ENCODE measurements at regions not wholly inside any gene's neighbourhood (a gene's known extent, or its start where the extent isn't known, plus 50 kb on each side); places are given as distances from the start of the nearest gene placed in this dataset.
"Not testable (repeated sequence)": the region's sequence is repeated elsewhere in the genome, so short reads cannot be mapped to it uniquely, and the experiment has no call there.

DNA sequence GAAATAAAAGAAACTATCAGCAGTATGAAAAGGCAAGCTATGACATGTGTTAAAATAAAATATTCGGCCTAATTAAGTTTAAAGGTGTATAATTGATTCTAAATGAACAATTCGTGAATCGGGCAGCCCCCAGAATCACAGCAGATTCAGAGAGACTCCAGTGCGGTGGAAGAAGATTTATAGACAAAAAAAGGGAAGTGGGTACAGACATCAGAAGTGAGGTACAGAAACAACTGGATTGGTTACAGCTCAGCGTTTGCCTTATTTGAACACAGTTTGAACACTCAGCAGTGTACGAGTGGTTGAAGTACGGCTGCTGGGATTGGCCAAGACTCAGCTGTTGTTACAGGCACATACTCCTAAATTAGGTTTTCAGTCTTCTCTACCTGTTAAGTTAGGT lies 113.1 kb downstream of the POU4F1 start:
- not testable (repeated sequence) for TF ChIP-seq EZH2 (IDR thresholded peaks at IDR 0.05; ENCODE audit: low read depth, unreplicated experiment); POLR2AphosphoS5 (IDR thresholded peaks at IDR 0.05; ENCODE audit: low read depth); CREB1 (CRISPR knock-in tag; IDR thresholded peaks at IDR 0.05; ENCODE audit: low read depth); ETS1 (IDR thresholded peaks at IDR 0.05); JUNB (IDR thresholded peaks at IDR 0.05; ENCODE audit: unreplicated experiment); ZNF331 (CRISPR knock-in tag; IDR thresholded peaks at IDR 0.05; ENCODE audit: low read depth); STAT1 (IDR thresholded peaks at IDR 0.05; ENCODE audit: unreplicated experiment)
- TF ChIP-seq, protein P1, sequence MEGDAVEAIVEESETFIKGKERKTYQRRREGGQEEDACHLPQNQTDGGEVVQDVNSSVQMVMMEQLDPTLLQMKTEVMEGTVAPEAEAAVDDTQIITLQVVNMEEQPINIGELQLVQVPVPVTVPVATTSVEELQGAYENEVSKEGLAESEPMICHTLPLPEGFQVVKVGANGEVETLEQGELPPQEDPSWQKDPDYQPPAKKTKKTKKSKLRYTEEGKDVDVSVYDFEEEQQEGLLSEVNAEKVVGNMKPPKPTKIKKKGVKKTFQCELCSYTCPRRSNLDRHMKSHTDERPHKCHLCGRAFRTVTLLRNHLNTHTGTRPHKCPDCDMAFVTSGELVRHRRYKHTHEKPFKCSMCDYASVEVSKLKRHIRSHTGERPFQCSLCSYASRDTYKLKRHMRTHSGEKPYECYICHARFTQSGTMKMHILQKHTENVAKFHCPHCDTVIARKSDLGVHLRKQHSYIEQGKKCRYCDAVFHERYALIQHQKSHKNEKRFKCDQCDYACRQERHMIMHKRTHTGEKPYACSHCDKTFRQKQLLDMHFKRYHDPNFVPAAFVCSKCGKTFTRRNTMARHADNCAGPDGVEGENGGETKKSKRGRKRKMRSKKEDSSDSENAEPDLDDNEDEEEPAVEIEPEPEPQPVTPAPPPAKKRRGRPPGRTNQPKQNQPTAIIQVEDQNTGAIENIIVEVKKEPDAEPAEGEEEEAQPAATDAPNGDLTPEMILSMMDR (conservative IDR thresholded peaks at IDR 0.05; ENCODE audit: low read depth in 2 of 2): not testable (repeated sequence)
- TF ChIP-seq, protein P2, sequence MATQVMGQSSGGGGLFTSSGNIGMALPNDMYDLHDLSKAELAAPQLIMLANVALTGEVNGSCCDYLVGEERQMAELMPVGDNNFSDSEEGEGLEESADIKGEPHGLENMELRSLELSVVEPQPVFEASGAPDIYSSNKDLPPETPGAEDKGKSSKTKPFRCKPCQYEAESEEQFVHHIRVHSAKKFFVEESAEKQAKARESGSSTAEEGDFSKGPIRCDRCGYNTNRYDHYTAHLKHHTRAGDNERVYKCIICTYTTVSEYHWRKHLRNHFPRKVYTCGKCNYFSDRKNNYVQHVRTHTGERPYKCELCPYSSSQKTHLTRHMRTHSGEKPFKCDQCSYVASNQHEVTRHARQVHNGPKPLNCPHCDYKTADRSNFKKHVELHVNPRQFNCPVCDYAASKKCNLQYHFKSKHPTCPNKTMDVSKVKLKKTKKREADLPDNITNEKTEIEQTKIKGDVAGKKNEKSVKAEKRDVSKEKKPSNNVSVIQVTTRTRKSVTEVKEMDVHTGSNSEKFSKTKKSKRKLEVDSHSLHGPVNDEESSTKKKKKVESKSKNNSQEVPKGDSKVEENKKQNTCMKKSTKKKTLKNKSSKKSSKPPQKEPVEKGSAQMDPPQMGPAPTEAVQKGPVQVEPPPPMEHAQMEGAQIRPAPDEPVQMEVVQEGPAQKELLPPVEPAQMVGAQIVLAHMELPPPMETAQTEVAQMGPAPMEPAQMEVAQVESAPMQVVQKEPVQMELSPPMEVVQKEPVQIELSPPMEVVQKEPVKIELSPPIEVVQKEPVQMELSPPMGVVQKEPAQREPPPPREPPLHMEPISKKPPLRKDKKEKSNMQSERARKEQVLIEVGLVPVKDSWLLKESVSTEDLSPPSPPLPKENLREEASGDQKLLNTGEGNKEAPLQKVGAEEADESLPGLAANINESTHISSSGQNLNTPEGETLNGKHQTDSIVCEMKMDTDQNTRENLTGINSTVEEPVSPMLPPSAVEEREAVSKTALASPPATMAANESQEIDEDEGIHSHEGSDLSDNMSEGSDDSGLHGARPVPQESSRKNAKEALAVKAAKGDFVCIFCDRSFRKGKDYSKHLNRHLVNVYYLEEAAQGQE (IDR thresholded peaks at IDR 0.05; ENCODE audit: unreplicated experiment): not testable (repeated sequence)
- TF ChIP-seq, protein P3, sequence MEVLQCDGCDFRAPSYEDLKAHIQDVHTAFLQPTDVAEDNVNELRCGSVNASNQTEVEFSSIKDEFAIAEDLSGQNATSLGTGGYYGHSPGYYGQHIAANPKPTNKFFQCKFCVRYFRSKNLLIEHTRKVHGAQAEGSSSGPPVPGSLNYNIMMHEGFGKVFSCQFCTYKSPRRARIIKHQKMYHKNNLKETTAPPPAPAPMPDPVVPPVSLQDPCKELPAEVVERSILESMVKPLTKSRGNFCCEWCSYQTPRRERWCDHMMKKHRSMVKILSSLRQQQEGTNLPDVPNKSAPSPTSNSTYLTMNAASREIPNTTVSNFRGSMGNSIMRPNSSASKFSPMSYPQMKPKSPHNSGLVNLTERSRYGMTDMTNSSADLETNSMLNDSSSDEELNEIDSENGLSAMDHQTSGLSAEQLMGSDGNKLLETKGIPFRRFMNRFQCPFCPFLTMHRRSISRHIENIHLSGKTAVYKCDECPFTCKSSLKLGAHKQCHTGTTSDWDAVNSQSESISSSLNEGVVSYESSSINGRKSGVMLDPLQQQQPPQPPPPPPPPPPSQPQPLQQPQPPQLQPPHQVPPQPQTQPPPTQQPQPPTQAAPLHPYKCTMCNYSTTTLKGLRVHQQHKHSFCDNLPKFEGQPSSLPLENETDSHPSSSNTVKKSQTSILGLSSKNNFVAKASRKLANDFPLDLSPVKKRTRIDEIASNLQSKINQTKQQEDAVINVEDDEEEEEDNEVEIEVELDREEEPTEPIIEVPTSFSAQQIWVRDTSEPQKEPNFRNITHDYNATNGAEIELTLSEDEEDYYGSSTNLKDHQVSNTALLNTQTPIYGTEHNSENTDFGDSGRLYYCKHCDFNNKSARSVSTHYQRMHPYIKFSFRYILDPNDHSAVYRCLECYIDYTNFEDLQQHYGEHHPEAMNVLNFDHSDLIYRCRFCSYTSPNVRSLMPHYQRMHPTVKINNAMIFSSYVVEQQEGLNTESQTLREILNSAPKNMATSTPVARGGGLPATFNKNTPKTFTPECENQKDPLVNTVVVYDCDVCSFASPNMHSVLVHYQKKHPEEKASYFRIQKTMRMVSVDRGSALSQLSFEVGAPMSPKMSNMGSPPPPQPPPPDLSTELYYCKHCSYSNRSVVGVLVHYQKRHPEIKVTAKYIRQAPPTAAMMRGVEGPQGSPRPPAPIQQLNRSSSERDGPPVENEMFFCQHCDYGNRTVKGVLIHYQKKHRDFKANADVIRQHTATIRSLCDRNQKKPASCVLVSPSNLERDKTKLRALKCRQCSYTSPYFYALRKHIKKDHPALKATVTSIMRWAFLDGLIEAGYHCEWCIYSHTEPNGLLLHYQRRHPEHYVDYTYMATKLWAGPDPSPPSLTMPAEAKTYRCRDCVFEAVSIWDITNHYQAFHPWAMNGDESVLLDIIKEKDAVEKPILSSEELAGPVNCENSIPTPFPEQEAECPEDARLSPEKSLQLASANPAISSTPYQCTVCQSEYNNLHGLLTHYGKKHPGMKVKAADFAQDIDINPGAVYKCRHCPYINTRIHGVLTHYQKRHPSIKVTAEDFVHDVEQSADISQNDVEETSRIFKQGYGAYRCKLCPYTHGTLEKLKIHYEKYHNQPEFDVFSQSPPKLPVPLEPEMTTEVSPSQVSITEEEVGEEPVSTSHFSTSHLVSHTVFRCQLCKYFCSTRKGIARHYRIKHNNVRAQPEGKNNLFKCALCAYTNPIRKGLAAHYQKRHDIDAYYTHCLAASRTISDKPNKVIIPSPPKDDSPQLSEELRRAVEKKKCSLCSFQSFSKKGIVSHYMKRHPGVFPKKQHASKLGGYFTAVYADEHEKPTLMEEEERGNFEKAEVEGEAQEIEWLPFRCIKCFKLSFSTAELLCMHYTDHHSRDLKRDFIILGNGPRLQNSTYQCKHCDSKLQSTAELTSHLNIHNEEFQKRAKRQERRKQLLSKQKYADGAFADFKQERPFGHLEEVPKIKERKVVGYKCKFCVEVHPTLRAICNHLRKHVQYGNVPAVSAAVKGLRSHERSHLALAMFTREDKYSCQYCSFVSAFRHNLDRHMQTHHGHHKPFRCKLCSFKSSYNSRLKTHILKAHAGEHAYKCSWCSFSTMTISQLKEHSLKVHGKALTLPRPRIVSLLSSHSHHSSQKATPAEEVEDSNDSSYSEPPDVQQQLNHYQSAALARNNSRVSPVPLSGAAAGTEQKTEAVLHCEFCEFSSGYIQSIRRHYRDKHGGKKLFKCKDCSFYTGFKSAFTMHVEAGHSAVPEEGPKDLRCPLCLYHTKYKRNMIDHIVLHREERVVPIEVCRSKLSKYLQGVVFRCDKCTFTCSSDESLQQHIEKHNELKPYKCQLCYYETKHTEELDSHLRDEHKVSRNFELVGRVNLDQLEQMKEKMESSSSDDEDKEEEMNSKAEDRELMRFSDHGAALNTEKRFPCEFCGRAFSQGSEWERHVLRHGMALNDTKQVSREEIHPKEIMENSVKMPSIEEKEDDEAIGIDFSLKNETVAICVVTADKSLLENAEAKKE (CRISPR knock-in tag; IDR thresholded peaks at IDR 0.05): not testable (repeated sequence)

Measured in GM23338 (cell line).